ENCODE measurements at regions not wholly inside any gene's neighbourhood (a gene's known extent, or its start where the extent isn't known, plus 50 kb on each side); places are given as distances from the start of the nearest gene placed in this dataset.

- no peak overlapping the region for H3K4me2 ChIP-seq (ENCODE audit: low read length)
- H3K27me3 ChIP-seq (ENCODE audit: insufficient read depth, low read depth, low read length), result no peaks in the 10 kb centered on the region
- H3K9me3 ChIP-seq (ENCODE audit: low read length), result no peaks in the 10 kb centered on the region
- no peak overlapping the region for H3K4me3 ChIP-seq (ENCODE audit: low read length)
- no peaks in the 10 kb centered on the region for H3K9me2 ChIP-seq (ENCODE audit: insufficient read depth, low read length)
- H4K20me1 ChIP-seq (ENCODE audit: insufficient read depth), result no peaks in the 10 kb centered on the region
- TF ChIP-seq EZH2 (IDR thresholded peaks at IDR 0.05; ENCODE audit: borderline replicate concordance, insufficient read depth, low read length, poor library complexity, severe bottlenecking), result no peak
- TF ChIP-seq MXI1 (conservative IDR thresholded peaks at IDR 0.05; ENCODE audit: poor library complexity, severe bottlenecking), result no peak
- TF ChIP-seq REST (IDR thresholded peaks at IDR 0.05; ENCODE audit: borderline replicate concordance), result no peak
- no peak for TF ChIP-seq CTCF (IDR thresholded peaks at IDR 0.05; ENCODE audit: poor library complexity, severe bottlenecking)
- no peak for TF ChIP-seq POLR2AphosphoS5 (IDR thresholded peaks at IDR 0.05)
- TF ChIP-seq TAF1 (IDR thresholded peaks at IDR 0.05; ENCODE audit: low read depth), result no peak
- no peaks in the 10 kb centered on the region for H3F3A ChIP-seq (ENCODE audit: insufficient read depth, low read length, poor library complexity, severe bottlenecking)
- H3K79me2 ChIP-seq (replicated peaks; ENCODE audit: insufficient read depth, low read length), result no peaks in the 10 kb centered on the region
- H3K36me3 ChIP-seq (ENCODE audit: insufficient read depth, low read length), result no peaks in the 10 kb centered on the region
- H2AFZ ChIP-seq (ENCODE audit: low read depth, low read length), result no peak overlapping the region
- H3K9ac ChIP-seq (ENCODE audit: low read length), result no peak overlapping the region
- H3K27ac ChIP-seq (ENCODE audit: low read length), result no peak overlapping the region
These were observed 438.9 kb downstream of the ARHGEF28 start for GRCh38 chr5:74064911-74065310.

GRCh38 chr5:74064225-74064624 is 438.2 kb downstream of the ARHGEF28 start:
- no peak overlapping the region for H3K4me3 ChIP-seq (ENCODE audit: low read length)
- no peak overlapping the region for H3K27ac ChIP-seq (ENCODE audit: low read length)
- H2AFZ ChIP-seq (ENCODE audit: low read depth, low read length), result no peak overlapping the region
- no peaks in the 10 kb centered on the region for H3K9me2 ChIP-seq (ENCODE audit: insufficient read depth, low read length)
- H3K9ac ChIP-seq (ENCODE audit: low read length), result no peak overlapping the region
- H3K4me2 ChIP-seq (ENCODE audit: low read length), result no peak overlapping the region
- H3K9me3 ChIP-seq (ENCODE audit: low read length), result no peaks in the 10 kb centered on the region
- H3F3A ChIP-seq (ENCODE audit: insufficient read depth, low read length, poor library complexity, severe bottlenecking), result no peaks in the 10 kb centered on the region
- no peak for TF ChIP-seq MXI1 (conservative IDR thresholded peaks at IDR 0.05; ENCODE audit: poor library complexity, severe bottlenecking)
- no peak for TF ChIP-seq EP300 (conservative IDR thresholded peaks at IDR 0.05; ENCODE audit: poor library complexity, severe bottlenecking)
- no peak for TF ChIP-seq SMC3 (conservative IDR thresholded peaks at IDR 0.05; ENCODE audit: poor library complexity)
- no peak for TF ChIP-seq CTCF (IDR thresholded peaks at IDR 0.05; ENCODE audit: poor library complexity, severe bottlenecking)
- H3K36me3 ChIP-seq (ENCODE audit: insufficient read depth, low read length), result no peaks in the 10 kb centered on the region
- H4K20me1 ChIP-seq (ENCODE audit: insufficient read depth), result no peaks in the 10 kb centered on the region
- H3K79me2 ChIP-seq (replicated peaks; ENCODE audit: insufficient read depth, low read length), result no peaks in the 10 kb centered on the region
- H3K27me3 ChIP-seq (ENCODE audit: insufficient read depth, low read depth, low read length), result no peaks in the 10 kb centered on the region
